22Rv1 (cell line): ENCODE measurements at regions not wholly inside any gene's neighbourhood (a gene's known extent, or its start where the extent isn't known, plus 50 kb on each side); places are given as distances from the start of the nearest gene placed in this dataset.

Experiments
- H3K27ac ChIP-seq: fragments of 450-650 bp; 2 replicates; pipeline ENCODE4 v1.5.1; 2017
- ZFX ChIP-seq: fragments of 450-650 bp; IDR thresholded peaks from 2 replicates; pipeline ENCODE4 v1.6.1; 2017; ENCODE audit warnings: antibody characterized with exemption, borderline replicate concordance
- TF ChIP-seq, protein P1 (sequence below): fragments of 450-650 bp; IDR thresholded peaks from 2 replicates; pipeline ENCODE4 v1.5.1; 2017; ENCODE audit warnings: mild to moderate bottlenecking

DNA sequence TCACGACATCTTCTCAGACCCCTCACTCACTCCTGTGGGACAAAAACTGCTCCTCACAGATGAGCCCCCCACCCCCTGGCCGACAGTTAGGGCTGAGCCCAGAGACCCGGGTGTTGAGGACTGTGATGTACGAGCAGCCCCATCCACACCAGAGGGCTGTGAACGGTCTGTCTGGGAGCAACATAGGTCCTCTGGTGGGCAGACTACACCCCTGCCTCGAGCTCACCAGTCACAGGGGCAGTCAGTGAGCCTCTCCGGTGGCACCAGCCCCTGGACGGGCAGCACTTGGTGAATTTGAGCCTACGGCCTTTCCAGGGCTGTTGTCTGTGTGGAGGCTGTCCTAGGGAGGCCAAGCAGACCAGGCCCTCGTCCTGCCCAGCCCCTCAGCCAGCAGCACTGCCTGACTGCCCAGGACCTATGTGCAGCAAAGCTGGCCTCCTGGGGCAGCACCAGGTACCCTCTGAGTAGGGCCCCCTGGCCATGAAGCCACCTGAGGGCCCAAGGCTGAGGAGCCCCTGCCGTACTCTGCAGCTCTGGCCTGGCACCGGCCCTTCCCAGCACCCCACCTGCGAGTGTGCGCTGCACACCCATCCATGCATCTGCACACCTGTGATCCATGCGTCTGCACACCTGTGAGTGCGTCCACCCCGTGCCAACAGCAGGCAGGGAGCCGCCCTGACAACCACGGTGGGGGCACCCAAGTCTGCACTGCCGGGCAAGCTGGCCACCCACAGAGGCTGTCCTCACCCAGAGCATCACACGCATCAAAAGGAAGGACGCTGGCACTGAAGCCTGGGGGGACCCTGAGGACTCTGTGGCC, 111.6 kb upstream of the NKX1-1 start:
- H3K27ac ChIP-seq: no peak overlapping the region
- no peak for TF ChIP-seq ZFX
- TF ChIP-seq, protein P1, sequence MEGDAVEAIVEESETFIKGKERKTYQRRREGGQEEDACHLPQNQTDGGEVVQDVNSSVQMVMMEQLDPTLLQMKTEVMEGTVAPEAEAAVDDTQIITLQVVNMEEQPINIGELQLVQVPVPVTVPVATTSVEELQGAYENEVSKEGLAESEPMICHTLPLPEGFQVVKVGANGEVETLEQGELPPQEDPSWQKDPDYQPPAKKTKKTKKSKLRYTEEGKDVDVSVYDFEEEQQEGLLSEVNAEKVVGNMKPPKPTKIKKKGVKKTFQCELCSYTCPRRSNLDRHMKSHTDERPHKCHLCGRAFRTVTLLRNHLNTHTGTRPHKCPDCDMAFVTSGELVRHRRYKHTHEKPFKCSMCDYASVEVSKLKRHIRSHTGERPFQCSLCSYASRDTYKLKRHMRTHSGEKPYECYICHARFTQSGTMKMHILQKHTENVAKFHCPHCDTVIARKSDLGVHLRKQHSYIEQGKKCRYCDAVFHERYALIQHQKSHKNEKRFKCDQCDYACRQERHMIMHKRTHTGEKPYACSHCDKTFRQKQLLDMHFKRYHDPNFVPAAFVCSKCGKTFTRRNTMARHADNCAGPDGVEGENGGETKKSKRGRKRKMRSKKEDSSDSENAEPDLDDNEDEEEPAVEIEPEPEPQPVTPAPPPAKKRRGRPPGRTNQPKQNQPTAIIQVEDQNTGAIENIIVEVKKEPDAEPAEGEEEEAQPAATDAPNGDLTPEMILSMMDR: no peak

DNA sequence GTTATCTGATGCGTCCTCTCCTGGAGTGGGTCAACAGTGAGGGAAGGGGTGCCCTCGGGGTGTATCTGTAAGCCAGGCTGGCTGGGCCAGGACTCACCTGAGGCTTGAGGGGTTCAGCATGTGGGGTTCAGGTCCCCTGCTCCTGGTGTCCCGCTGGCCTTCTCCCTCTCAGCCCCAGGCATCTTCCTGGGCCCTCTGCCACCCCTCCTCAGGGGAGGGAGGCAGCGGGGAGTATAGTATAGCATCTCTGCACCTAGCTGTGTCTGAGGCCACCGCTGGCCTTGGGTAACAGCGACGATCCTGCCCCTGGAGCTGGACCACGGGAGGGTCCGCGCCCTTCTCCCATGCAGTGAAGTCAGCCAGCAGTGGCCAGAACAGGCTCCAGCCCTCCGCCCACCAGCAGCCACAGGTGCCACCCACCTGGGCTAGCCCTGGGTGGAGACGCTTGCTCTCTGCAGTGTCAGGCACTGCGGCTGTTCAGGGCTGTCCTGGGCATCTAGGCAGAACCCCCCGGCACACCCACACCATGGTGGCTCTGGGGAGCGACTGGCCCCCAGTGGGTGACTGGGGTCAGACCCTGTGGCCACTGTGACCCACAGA, 110.7 kb upstream of the NKX1-1 start:
- no peak overlapping the region for H3K27ac ChIP-seq
- TF ChIP-seq, protein P1: no peak
- TF ChIP-seq ZFX: no peak

DNA sequence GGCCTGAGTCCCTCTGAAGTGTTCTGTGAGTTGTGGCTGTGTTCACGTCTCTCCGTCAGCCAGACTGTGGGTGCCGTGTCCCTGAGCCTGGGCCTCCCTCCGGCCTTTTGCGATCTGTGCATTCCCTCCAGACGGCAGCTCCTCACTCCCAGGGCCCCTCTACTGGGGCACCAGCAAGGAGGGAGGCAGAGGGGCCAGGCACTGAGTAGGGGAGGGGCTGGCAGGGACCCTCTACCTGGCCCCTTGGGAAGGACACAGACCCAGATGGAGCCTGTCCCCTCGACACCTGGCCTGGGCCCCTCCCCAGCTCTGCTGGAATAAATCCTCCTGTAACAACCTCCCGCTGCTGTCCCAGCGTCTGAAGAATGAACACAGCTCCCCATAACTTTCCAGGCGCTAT, 110.0 kb upstream of the NKX1-1 start:
- H3K27ac ChIP-seq: no peak overlapping the region
- TF ChIP-seq, protein P1: no peak
- TF ChIP-seq ZFX: no peak

- no peak for TF ChIP-seq ZFX
- TF ChIP-seq, protein P1: no peak
- no peak overlapping the region for H3K27ac ChIP-seq
These were observed 109.5 kb upstream of the NKX1-1 start for GRCh38 chr4:1515763-1516162.

GRCh38 chr4:1515156-1515555, 108.9 kb upstream of the NKX1-1 start:
- TF ChIP-seq, protein P1: no peak
- TF ChIP-seq ZFX: no peak
- H3K27ac ChIP-seq: no peak overlapping the region

GRCh38 chr4:1514612-1515011, 108.4 kb upstream of the NKX1-1 start:
- no peak overlapping the region for H3K27ac ChIP-seq
- TF ChIP-seq ZFX: no peak
- TF ChIP-seq, protein P1: no peak

- no peak overlapping the region for H3K27ac ChIP-seq
- no peak for TF ChIP-seq ZFX
- TF ChIP-seq, protein P1: no peak
These were observed 107.8 kb upstream of the NKX1-1 start for GRCh38 chr4:1513936-1514483.
